AG08395 (cell line): ENCODE measurements at regions not wholly inside any gene's neighbourhood (a gene's known extent, or its start where the extent isn't known, plus 50 kb on each side); places are given as distances from the start of the nearest gene placed in this dataset.

ENCODE experiments used
- DNase-seq: peaks from one replicate; pipeline ENCODE4 v3.0.0; 2012; ENCODE audit warnings: mixed read lengths, low spot score

DNA sequence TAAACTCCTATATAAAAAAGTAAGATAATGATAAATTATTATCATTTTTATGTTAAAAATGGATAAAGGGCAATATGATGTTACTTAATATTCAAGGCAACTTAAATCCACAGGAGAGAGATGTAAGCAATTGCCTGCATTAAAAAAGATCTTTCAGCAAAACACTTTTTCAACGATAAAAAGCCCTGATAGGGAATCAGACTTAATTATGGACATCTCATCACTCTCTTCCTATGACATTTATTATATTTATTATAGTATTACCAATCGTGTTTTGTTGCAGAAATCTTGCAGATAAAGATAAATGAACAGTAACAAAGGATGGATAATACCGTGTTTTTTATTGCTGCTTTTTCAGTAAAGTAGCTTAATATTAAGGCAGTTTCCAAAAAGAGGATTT is 178.5 kb downstream of the SH2D1A start:
- DNase-seq = no peak

- DNase-seq = no peak
These were observed 183.4 kb downstream of the SH2D1A start for GRCh38 chrX:124529786-124530185.

- DNase-seq = no peak
These were observed 184.4 kb downstream of the SH2D1A start for GRCh38 chrX:124530803-124531202.

DNA sequence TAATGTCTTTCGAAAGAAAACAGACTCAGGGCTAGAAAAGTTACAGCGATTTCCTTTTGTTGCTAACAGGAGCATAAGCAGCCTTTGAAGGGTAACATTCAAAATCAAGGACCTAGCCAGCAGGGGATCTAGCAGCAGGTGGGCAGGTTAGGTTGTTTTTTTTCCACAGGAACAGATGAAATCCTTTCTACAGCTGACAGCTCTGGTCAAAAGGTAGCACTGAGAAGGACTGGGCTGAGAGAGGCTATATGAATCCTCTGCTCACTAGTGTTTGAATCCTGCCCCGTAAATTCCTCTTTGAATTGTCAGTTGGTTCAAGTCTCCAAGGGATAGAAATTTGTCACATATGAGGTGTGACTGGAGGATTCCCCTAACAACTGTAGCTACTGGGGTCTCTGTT is 188.2 kb downstream of the SH2D1A start:
- no peak for DNase-seq

GRCh38 chrX:124540474-124540873 is 194.1 kb downstream of the SH2D1A start:
- DNase-seq = no peak

GRCh38 chrX:124548571-124548970 is 202.2 kb downstream of the SH2D1A start:
- no peak for DNase-seq

DNA sequence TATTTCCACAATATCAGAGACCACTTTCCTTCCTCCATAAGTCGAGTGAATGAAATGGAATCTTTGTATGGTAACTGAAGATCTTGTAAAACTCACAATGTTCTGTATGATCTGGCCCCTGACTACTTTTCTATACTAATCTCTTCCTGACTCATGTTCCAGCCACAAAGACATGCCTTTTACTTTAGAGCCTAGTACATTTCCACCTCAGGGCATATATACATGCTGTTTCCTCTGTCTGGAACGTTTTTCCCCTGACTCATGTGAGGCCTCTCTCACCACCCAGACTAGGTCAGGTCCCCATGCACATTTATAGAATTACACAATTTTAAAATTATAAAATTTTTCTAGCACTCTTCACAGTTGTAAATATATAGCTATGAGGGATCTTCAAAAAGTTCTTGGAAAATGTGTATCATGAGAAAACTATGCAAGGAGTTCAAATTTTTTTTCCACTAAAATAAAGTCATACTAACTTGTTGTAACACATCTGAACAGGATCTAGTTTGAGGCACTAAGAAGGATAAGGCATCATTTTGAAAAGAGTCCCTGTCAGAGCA is 208.8 kb downstream of the SH2D1A start:
- peak; percentile 54 for DNase-seq

GRCh38 chrX:124557976-124558375 is 211.6 kb downstream of the SH2D1A start:
- no peak for DNase-seq

DNA sequence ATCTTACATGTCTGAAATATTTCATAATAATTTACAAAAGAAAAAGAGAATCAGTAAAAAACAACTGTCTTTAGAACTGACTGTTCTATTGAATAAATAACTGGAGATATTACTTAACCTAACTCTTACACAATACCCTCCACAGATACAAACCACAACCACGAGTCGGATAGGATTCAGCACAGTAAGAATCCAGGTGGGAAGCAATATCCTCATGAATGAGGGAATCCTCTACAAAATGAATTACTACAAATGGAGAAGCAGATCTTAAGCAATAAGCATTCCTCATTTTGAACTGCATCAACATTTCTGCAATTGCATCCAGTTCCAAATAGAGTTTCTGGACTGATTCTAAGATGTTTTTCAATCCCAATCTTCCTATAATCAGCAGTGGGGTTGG is 227.1 kb downstream of the SH2D1A start:
- DNase-seq = no peak

DNA sequence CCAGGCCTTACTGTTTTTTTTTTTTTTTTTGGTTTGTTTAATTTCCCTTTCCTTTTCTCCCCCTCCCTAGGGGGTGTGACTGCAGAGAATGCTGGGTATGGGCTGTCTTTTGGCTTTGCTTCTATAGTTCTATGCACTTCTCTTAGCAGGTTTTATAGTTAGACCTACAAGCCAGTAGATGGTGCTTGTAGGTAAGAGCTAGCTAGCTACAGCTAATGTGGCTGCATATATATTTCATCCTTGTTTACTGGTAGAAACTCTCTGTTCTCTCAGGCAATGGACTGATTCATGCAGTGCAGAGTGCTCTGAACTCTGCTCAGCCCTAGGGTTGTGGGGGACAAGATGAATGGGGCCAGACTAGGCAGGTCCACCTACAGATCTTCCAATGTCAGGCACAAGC is 246.4 kb downstream of the SH2D1A start:
- DNase-seq = no peak

GRCh38 chrX:124594017-124594651 is 247.8 kb downstream of the SH2D1A start:
- no peak for DNase-seq

DNA sequence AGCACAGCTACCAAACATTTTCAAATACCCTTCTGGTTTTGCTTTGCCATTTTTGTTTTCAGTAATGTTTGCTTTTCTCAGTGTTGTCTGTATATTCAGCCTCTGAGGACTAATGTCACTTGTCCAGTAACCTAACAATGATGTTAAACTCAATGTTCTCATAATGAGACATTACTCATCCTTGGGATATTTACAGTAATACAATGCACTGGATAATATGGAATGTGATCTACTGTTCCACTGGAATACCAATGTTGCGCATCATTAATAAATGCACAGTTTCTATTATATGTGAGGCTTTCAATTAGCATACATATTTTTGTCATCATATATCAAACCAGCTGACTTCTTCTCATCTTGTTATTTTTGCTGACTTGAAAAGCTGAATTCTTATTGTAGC is 259.1 kb downstream of the SH2D1A start:
- no peak for DNase-seq

GRCh38 chrX:124606724-124607123 is 260.4 kb downstream of the SH2D1A start:
- no peak for DNase-seq

DNA sequence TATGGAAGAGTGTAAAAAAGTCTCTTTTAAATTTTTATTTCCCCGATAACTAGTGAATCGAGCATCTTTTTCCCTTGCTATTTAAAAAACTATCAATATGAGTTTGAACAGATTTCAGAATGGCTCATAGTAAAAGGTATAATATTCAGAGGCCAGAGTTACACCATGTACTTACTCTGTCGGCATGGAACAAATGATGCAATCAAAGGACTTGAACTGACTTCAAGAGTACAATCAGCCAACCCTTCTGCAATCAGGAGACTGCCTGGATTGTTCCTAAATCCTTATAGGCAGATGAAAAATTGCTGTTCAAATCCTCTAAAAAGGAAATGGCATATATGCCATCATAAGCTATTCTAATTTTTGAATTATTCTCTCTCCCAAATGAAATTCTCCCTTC is 273.3 kb downstream of the SH2D1A start:
- DNase-seq = no peak

GRCh38 chrX:124634363-124634762 is 288.0 kb downstream of the SH2D1A start:
- no peak for DNase-seq

- no peak for DNase-seq
These were observed 295.6 kb downstream of the SH2D1A start for GRCh38 chrX:124641737-124642491.

DNA sequence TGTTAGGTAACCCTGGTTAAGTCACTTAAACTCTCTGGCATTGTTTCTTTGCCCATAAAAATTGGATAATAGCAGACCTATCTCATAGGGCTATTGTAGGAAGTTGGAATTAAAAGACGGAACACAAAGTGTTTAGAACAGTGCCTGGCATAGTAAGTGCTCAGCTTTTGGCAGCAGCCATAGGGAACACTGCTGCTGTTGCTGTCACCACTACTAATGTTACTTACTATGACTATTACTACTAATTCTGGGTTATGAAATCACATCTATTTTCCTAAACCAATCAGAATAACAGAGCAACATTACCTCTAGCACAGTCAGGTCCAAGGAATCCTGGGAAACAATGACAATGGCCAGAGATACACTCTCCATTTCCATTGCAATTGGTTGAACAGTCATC is 300.0 kb downstream of the SH2D1A start:
- DNase-seq = no peak

DNA sequence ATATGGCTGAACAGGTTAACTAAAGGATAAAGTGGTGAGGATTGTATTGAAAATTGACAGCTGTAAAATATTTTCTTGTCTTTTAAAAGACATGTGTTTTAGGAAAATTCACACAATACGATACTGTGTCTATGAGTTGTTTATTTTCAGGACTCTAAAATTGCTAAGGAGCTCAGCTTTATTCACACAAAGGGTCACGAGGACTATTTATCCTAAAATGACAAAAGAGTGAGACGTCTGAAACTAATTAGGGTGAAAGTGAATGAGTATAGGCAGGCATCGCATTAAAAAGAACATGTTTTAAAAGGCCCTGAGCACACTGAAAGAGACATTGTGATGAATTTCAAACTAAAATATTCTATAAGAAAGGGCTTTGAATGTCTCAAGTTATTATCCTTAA is 304.7 kb downstream of the SH2D1A start:
- no peak for DNase-seq

GRCh38 chrX:124665621-124666400 is 319.4 kb downstream of the SH2D1A start:
- DNase-seq = no peak

- DNase-seq = no peak
These were observed 332.8 kb downstream of the SH2D1A start for GRCh38 chrX:124679199-124679598.

GRCh38 chrX:124680287-124680686 is 333.9 kb downstream of the SH2D1A start:
- no peak for DNase-seq

DNA sequence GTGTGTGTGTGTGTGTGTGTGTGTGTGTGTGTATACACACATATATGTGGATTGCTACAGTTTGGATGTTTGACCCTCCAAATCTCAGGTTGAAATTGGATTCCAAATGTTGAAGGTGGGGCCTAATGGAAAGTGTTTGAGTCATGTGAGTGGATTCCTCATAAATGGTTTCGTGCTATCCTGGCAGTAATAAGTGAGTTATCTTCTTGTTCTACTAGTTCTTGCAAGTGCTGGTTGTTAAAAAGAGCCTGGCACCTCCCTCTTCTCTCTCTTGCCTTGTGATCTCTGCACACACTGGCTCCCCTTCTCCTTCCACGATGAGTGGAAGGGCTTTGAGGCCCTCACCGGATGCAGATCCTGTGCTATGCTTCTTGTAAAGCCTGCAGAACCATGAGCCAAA is 344.1 kb downstream of the SH2D1A start:
- DNase-seq = no peak

GRCh38 chrX:124699876-124700275 is 353.5 kb downstream of the SH2D1A start:
- no peak for DNase-seq
